H1 (cell line): ENCODE measurements at regions not wholly inside any gene's neighbourhood (a gene's known extent, or its start where the extent isn't known, plus 50 kb on each side); places are given as distances from the start of the nearest gene placed in this dataset.

Experiments used
- CREB1 ChIP-seq: IDR thresholded peaks from 2 replicates; pipeline ENCODE4 v1.6.1; 2012; ENCODE audit warnings: inconsistent platforms
- GABPA ChIP-seq: IDR thresholded peaks from 2 replicates; pipeline ENCODE4 v1.6.1; 2011; ENCODE audit warnings: mild to moderate bottlenecking, low read length, moderate library complexity, borderline replicate concordance; ENCODE audit not compliant: insufficient read depth
- PHF8 ChIP-seq: fragments of 200-600 bp; sonication (generic); conservative IDR thresholded peaks from 2 replicates; pipeline ENCODE4 v1.7.1; 2012; ENCODE audit warnings: low read depth, mild to moderate bottlenecking, inconsistent platforms, low read length, moderate library complexity
- POLR2A ChIP-seq, 2 experiments: IDR thresholded peaks; 1 replicate in 1 of 2; 2 replicates in 1 of 2; pipeline ENCODE4 v1.6.1; 2011; ENCODE audit warnings: low read depth in 2 of 2, low read length in 2 of 2, mild to moderate bottlenecking in 2 of 2; ENCODE audit errors: control extremely low read depth in 1 of 2

DNA sequence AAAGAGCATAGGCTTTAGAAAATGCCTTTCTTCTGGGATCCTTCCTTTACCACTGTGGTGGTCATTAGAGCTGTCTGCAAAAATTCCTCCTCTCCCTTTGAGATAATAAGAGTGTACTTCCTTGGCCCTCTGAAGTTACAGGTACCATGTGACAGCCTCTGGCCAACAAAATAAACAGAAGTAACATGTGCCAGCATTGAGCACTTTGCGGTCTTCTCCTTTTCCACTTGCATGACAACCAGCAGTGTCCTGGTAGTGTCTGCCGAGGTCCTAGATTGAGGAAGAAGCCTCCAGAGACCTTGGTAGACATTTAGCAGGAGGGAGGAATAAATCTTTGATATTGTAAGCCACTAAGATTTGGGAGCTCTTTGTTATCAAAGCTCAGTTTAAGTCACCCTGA lies 87.5 kb upstream of the ARID1B start (continued):
- no peak for TF ChIP-seq PHF8
- TF ChIP-seq CREB1, result no peak
- no peak for TF ChIP-seq POLR2A (IDR thresholded peaks at IDR 0.05; ENCODE audit: control extremely low read depth in 1 of 2, low read depth in 2 of 2, low read length in 2 of 2)
- no peak for TF ChIP-seq GABPA
